ENCODE measurements at regions not wholly inside any gene's neighbourhood (a gene's known extent, or its start where the extent isn't known, plus 50 kb on each side); places are given as distances from the start of the nearest gene placed in this dataset.

DNA sequence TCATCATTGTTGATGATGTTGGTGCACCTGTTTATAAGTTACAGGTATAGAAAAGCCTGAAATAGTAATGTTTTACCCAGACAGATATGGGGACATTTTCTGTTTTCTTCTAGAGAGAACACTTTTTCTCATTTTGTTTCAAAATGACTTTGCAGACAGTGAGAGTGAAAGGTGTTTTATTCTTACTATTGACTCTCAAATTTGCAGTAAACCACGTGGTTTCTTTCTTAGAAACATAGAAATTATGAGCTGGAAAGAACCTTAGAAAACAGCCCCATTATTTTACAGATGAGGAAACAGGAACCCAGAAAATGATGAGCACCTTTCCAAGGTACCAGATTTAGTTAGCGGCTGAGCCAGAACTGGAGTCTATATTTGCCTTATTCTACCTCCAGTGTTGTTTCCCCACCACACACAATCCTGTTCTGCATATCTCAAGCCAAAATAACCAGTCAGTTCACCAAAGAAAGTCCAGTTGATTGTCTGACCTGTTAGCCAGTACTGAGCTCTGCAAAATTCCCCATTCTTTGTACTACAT lies 138.9 kb upstream of the AHR start (continued):
- TF ChIP-seq, protein P1, sequence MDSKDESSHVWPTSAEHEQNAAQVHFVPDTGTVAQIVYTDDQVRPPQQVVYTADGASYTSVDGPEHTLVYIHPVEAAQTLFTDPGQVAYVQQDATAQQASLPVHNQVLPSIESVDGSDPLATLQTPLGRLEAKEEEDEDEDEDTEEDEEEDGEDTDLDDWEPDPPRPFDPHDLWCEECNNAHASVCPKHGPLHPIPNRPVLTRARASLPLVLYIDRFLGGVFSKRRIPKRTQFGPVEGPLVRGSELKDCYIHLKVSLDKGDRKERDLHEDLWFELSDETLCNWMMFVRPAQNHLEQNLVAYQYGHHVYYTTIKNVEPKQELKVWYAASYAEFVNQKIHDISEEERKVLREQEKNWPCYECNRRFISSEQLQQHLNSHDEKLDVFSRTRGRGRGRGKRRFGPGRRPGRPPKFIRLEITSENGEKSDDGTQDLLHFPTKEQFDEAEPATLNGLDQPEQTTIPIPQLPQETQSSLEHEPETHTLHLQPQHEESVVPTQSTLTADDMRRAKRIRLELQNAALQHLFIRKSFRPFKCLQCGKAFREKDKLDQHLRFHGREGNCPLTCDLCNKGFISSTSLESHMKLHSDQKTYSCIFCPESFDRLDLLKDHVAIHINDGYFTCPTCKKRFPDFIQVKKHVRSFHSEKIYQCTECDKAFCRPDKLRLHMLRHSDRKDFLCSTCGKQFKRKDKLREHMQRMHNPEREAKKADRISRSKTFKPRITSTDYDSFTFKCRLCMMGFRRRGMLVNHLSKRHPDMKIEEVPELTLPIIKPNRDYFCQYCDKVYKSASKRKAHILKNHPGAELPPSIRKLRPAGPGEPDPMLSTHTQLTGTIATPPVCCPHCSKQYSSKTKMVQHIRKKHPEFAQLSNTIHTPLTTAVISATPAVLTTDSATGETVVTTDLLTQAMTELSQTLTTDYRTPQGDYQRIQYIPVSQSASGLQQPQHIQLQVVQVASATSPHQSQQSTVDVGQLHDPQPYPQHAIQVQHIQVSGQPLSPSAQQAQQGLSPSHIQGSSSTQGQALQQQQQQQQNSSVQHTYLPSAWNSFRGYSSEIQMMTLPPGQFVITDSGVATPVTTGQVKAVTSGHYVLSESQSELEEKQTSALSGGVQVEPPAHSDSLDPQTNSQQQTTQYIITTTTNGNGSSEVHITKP (CRISPR knock-in tag; IDR thresholded peaks at IDR 0.05; ENCODE audit: low read depth): no peak
- TF ChIP-seq, protein P2, sequence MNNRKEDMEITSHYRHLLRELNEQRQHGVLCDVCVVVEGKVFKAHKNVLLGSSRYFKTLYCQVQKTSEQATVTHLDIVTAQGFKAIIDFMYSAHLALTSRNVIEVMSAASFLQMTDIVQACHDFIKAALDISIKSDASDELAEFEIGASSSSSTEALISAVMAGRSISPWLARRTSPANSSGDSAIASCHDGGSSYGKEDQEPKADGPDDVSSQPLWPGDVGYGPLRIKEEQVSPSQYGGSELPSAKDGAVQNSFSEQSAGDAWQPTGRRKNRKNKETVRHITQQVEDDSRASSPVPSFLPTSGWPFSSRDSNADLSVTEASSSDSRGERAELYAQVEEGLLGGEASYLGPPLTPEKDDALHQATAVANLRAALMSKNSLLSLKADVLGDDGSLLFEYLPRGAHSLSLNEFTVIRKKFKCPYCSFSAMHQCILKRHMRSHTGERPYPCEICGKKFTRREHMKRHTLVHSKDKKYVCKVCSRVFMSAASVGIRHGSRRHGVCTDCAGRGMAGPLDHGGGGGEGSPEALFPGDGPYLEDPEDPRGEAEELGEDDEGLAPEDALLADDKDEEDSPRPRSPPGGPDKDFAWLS (CRISPR knock-in tag; IDR thresholded peaks at IDR 0.05; ENCODE audit: borderline replicate concordance): no peak
- TF ChIP-seq, protein P3, sequence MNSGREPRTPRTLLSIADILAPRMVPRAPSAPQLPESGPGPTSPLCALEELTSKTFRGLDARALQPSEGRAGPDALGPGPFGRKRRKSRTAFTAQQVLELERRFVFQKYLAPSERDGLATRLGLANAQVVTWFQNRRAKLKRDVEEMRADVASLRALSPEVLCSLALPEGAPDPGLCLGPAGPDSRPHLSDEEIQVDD (CRISPR knock-in tag; IDR thresholded peaks at IDR 0.05; ENCODE audit: borderline replicate concordance): no peak
- TF ChIP-seq MAZ (IDR thresholded peaks at IDR 0.05; ENCODE audit: borderline replicate concordance, low read depth, low read length) (no peak), MAZ (CRISPR knock-in tag; IDR thresholded peaks at IDR 0.05; ENCODE audit: low read depth) (no peak), ZNF737 (CRISPR knock-in tag; IDR thresholded peaks at IDR 0.05; ENCODE audit: borderline replicate concordance) (no peak), RFX1 (IDR thresholded peaks at IDR 0.05) (no peak), MAF1 (CRISPR knock-in tag; IDR thresholded peaks at IDR 0.05; ENCODE audit: borderline replicate concordance) (no peak), ZBTB1 (CRISPR knock-in tag; IDR thresholded peaks at IDR 0.05; ENCODE audit: borderline replicate concordance) (no peak)
- TF ChIP-seq, protein P4, sequence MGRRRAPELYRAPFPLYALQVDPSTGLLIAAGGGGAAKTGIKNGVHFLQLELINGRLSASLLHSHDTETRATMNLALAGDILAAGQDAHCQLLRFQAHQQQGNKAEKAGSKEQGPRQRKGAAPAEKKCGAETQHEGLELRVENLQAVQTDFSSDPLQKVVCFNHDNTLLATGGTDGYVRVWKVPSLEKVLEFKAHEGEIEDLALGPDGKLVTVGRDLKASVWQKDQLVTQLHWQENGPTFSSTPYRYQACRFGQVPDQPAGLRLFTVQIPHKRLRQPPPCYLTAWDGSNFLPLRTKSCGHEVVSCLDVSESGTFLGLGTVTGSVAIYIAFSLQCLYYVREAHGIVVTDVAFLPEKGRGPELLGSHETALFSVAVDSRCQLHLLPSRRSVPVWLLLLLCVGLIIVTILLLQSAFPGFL (CRISPR knock-in tag; IDR thresholded peaks at IDR 0.05): no peak

All from HepG2 (cell line).